Thyroid gland (tissue), 4 donors: ENCODE measurements at regions not wholly inside any gene's neighbourhood (a gene's known extent, or its start where the extent isn't known, plus 50 kb on each side); places are given as distances from the start of the nearest gene placed in this dataset.

Source experiments
- POLR2A ChIP-seq, 2 donors: fragments of 450-650 bp; IDR thresholded peaks; one replicate each; pipeline ENCODE4 v1.6.1; 2017; ENCODE audit warnings: antibody characterized with exemption in 2 of 2, mild to moderate bottlenecking in 2 of 2, moderate library complexity in 1 of 2
- TF ChIP-seq, protein P1 (sequence below), 6 experiments: fragments of 200-600 bp in 3 of 6; fragments of 450-650 bp in 3 of 6; sonication (generic) in 3 of 6; IDR thresholded peaks; one replicate each; pipeline ENCODE4 v1.5.1; 2016 to 2019; ENCODE audit warnings: antibody characterized with exemption in 6 of 6, mild to moderate bottlenecking in 2 of 6, inconsistent platforms in 1 of 6, moderate library complexity in 1 of 6

GRCh38 chr2:154614906-154615305 lies 83.6 kb upstream of the KCNJ3 start:
- TF ChIP-seq, protein P1, sequence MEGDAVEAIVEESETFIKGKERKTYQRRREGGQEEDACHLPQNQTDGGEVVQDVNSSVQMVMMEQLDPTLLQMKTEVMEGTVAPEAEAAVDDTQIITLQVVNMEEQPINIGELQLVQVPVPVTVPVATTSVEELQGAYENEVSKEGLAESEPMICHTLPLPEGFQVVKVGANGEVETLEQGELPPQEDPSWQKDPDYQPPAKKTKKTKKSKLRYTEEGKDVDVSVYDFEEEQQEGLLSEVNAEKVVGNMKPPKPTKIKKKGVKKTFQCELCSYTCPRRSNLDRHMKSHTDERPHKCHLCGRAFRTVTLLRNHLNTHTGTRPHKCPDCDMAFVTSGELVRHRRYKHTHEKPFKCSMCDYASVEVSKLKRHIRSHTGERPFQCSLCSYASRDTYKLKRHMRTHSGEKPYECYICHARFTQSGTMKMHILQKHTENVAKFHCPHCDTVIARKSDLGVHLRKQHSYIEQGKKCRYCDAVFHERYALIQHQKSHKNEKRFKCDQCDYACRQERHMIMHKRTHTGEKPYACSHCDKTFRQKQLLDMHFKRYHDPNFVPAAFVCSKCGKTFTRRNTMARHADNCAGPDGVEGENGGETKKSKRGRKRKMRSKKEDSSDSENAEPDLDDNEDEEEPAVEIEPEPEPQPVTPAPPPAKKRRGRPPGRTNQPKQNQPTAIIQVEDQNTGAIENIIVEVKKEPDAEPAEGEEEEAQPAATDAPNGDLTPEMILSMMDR (IDR thresholded peaks at IDR 0.05) = no peak
- no peak for TF ChIP-seq POLR2A (IDR thresholded peaks at IDR 0.05)
